ENCODE measurements at regions not wholly inside any gene's neighbourhood (a gene's known extent, or its start where the extent isn't known, plus 50 kb on each side); places are given as distances from the start of the nearest gene placed in this dataset.

GRCh38 chr12:114776731-114777442, 92.9 kb upstream of the TBX3 start:
- DNase-seq (ENCODE audit: low read depth in 2 of 2), result peak; percentile 45 to 46

GRCh38 chr12:114774699-114775098, 90.7 kb upstream of the TBX3 start:
- no peak for DNase-seq (ENCODE audit: low read depth in 2 of 2)

- DNase-seq (ENCODE audit: low read depth in 2 of 2), result no peak
These were observed 90.2 kb upstream of the TBX3 start for GRCh38 chr12:114774197-114774596.

- DNase-seq (ENCODE audit: low read depth in 2 of 2), result no peak
These were observed 86.3 kb upstream of the TBX3 start for GRCh38 chr12:114770323-114770722.

GRCh38 chr12:114769634-114770033, 85.7 kb upstream of the TBX3 start:
- no peak for DNase-seq (ENCODE audit: low read depth in 2 of 2)

GRCh38 chr12:114767906-114768722, 84.1 kb upstream of the TBX3 start:
- no peak for DNase-seq (ENCODE audit: low read depth in 2 of 2)

- DNase-seq (ENCODE audit: low read depth in 2 of 2), result no peak
These were observed 83.2 kb upstream of the TBX3 start for GRCh38 chr12:114767084-114767760.

GRCh38 chr12:114765960-114766691, 82.2 kb upstream of the TBX3 start:
- DNase-seq (ENCODE audit: low read depth in 2 of 2), result no peak

GRCh38 chr12:114764510-114764909, 80.5 kb upstream of the TBX3 start:
- no peak for DNase-seq (ENCODE audit: low read depth in 2 of 2)

- peak in 1 of 2 experiments; percentile 27 for DNase-seq (ENCODE audit: low read depth in 2 of 2)
These were observed 78.6 kb upstream of the TBX3 start for GRCh38 chr12:114762490-114763110.

- DNase-seq (ENCODE audit: low read depth in 2 of 2), result no peak
These were observed 76.3 kb upstream of the TBX3 start for GRCh38 chr12:114760151-114760877.

GRCh38 chr12:114759635-114760034, 75.7 kb upstream of the TBX3 start:
- no peak for DNase-seq (ENCODE audit: low read depth in 2 of 2)

GRCh38 chr12:114757684-114758325, 73.8 kb upstream of the TBX3 start:
- no peak for DNase-seq (ENCODE audit: low read depth in 2 of 2)

- no peak for DNase-seq (ENCODE audit: low read depth in 2 of 2)
These were observed 68.2 kb upstream of the TBX3 start for GRCh38 chr12:114752217-114752616.

- DNase-seq (ENCODE audit: low read depth in 2 of 2), result no peak
These were observed 67.7 kb upstream of the TBX3 start for GRCh38 chr12:114751712-114752111.

GRCh38 chr12:114750917-114751316, 66.9 kb upstream of the TBX3 start:
- DNase-seq (ENCODE audit: low read depth in 2 of 2), result no peak

- no peak for DNase-seq (ENCODE audit: low read depth in 2 of 2)
These were observed 65.1 kb upstream of the TBX3 start for GRCh38 chr12:114749065-114749464.

- no peak for DNase-seq (ENCODE audit: low read depth in 2 of 2)
These were observed 63.3 kb upstream of the TBX3 start for GRCh38 chr12:114747012-114747858.

GRCh38 chr12:114746297-114747011, 62.5 kb upstream of the TBX3 start:
- peak in 1 of 2 experiments; percentile 29 for DNase-seq (ENCODE audit: low read depth in 2 of 2)
